GM12878 (cell line): ENCODE measurements at regions not wholly inside any gene's neighbourhood (a gene's known extent, or its start where the extent isn't known, plus 50 kb on each side); places are given as distances from the start of the nearest gene placed in this dataset.

Experiments used
- ATAC-seq: fragments of 200-7000 bp; cut with Tn5 transposase; 3 replicates; pipeline ENCODE4 v1.9.1; 2020; ENCODE audit warnings: mild to moderate bottlenecking, moderate library complexity
- BruUV-seq: library from RNA; stranded (reverse); fragments of 400-500 nt; replicated peaks from 2 replicates; lab custom pipeline; 2021; lab: Mats Ljungman, UMichigan
- CTCF ChIA-PET: fragments of 300-600 bp; sonication (Branson Sonifier 250); formaldehyde crosslinking; extraction: SDS; loops from one replicate; lab custom pipeline; 2021; ENCODE audit warnings: inconsistent platforms; lab: Yijun Ruan, JAX
- POLR2A ChIA-PET: fragments of 350-600 bp; formaldehyde crosslinking; extraction: SDS; loops from one replicate; lab custom pipeline; 2021; ENCODE audit warnings: inconsistent platforms; lab: Charles Lee
- RAD21 ChIA-PET: fragments of 300-600 bp; sonication (Branson Sonifier 250); formaldehyde crosslinking; loops from one replicate; lab custom pipeline; 2023; ENCODE audit warnings: antibody characterized with exemption; ENCODE audit not compliant: unreplicated experiment; lab: Charles Lee
- SMC1A ChIA-PET: fragments of 300-600 bp; sonication (Branson Sonifier 250); formaldehyde crosslinking; loops from one replicate; lab custom pipeline; 2023; ENCODE audit not compliant: unreplicated experiment, uncharacterized antibody; lab: Charles Lee
- DNase-seq: peaks from one replicate; pipeline ENCODE4 v3.0.0-alpha.2; 2011; ENCODE audit warnings: low read depth, low spot score
- FAIRE-seq: peaks from 3 replicates; lab custom pipeline; 2011; peaks lifted over from hg19 to GRCh38; lab: Jason Lieb, UNC
- H2AFZ ChIP-seq: 2 replicates; pipeline ENCODE4 v1.6.0; 2011; ENCODE audit warnings: low read depth, low read length, control low read depth; ENCODE audit not compliant: control insufficient read depth
- H3K27ac ChIP-seq: 2 replicates; pipeline ENCODE4 v1.5.1; 2011; ENCODE audit warnings: control low read depth; ENCODE audit not compliant: control insufficient read depth, insufficient read depth
- H3K27me3 ChIP-seq, 2 experiments: replicated peaks in 1 of 2; 2 replicates each; pipeline versions ENCODE4 v1.6.0 to v1.6.1; 2011; ENCODE audit warnings: low read length in 1 of 2; ENCODE audit not compliant: control insufficient read depth in 2 of 2, insufficient read depth in 2 of 2
- H3K36me3 ChIP-seq, 2 experiments: 2 replicates each; pipeline ENCODE4 v1.5.1; 2011; ENCODE audit warnings: low read length in 1 of 2; ENCODE audit not compliant: control insufficient read depth in 2 of 2, insufficient read depth in 2 of 2
- H3K4me1 ChIP-seq: 2 replicates; pipeline ENCODE4 v1.6.1; 2011; ENCODE audit warnings: mild to moderate bottlenecking, low read length, moderate library complexity, mixed read lengths; ENCODE audit not compliant: control insufficient read depth, insufficient read depth
- H3K4me2 ChIP-seq: 2 replicates; pipeline ENCODE4 v1.6.0; 2011; ENCODE audit warnings: control low read depth; ENCODE audit not compliant: control insufficient read depth, insufficient read depth
- H3K4me3 ChIP-seq: fragments of 200-600 bp; sonication (generic); 2 replicates; pipeline ENCODE4 v1.5.1; 2016
- H3K79me2 ChIP-seq: 2 replicates; pipeline ENCODE4 v1.6.0; 2011; ENCODE audit warnings: low read length; ENCODE audit not compliant: control insufficient read depth, insufficient read depth
- H3K9ac ChIP-seq: 2 replicates; pipeline ENCODE4 v1.8.0; 2011; ENCODE audit warnings: low read length, control low read depth, mixed read lengths; ENCODE audit not compliant: control insufficient read depth, insufficient read depth
- H3K9me3 ChIP-seq: replicated peaks from 3 replicates; pipeline ENCODE4 v1.5.1; 2011; ENCODE audit warnings: mild to moderate bottlenecking, low read length; ENCODE audit not compliant: control insufficient read depth, insufficient read depth
- H4K20me1 ChIP-seq: 2 replicates; pipeline ENCODE4 v1.6.0; 2011; ENCODE audit not compliant: control insufficient read depth, insufficient read depth
- MEF2A ChIP-seq: IDR thresholded peaks from 2 replicates; pipeline ENCODE4 v1.6.1; 2011; ENCODE audit warnings: low read depth, mild to moderate bottlenecking, low read length, moderate library complexity; ENCODE audit not compliant: insufficient read depth
- PRDM15 ChIP-seq: fragments of 450-650 bp; formaldehyde crosslinking; IDR thresholded peaks from 2 replicates; pipeline ENCODE4 v1.4.0; 2020; ENCODE audit warnings: mild to moderate bottlenecking, moderate library complexity
- WGBS: methylation state at CpG from one replicate; pipeline ENCODE4 v1.1.6; 2016; ENCODE audit warnings: low lambda C conversion rate; ENCODE audit not compliant: insufficient replicate concordance, insufficient coverage; ENCODE audit errors: missing lambda C conversion rate; 5-methylcytosine and 5-hydroxymethylcytosine counted together
- in situ Hi-C: fragments of 300-500 bp; cut with MboI; formaldehyde crosslinking; loops from 9 replicates; pipeline ENCODE4 v1.14.3; 2018; ENCODE audit warnings: mixed read lengths
- intact Hi-C: fragments of 100-400 bp; cut with micrococcal nuclease; formaldehyde crosslinking; loops from one replicate; pipeline ENCODE4 v1.14.2; 2022; ENCODE audit not compliant: unreplicated experiment

DNA sequence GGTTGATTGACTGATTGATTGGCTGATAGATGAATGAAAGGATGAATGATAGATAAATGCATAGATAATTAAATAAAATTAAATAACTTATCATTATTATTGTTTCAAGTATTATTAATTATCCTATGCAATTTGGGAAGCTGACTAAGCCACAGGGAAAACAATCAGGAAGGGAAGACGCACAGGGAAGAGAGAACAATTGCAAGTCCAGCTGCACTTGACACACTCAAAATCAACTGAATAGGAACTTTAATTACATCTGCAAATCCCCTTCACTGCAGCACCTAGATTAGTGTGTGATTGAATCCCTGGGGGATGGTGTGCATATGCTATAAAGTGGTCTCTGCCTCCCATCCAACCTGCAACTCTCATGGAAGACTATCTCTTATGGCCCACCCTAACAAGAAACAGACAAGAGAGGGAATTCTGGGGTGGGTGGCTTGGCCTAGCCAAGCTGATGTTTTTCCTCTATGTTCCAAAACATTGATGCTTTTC, 161.1 kb upstream of the FGGY start:
- WGBS: 50% methylated on average over 1 of the region's 1 CpG
- TF ChIP-seq PRDM15 (no peak), MEF2A (no peak)

More for the DNA sequence above, 161.1 kb upstream of the FGGY start:
- intact Hi-C loops: no loop called here
- ChIA-PET SMC1A (no interaction called here), POLR2A (no interaction called here), CTCF (no interaction called here), RAD21 (no interaction called here)
- Histone ChIP-seq H3K27ac (no peak overlapping the region), H3K27me3 (no peaks in the 10 kb centered on the region), H3K4me2 (no peak overlapping the region), H3K9ac (no peak overlapping the region), H4K20me1 (no peaks in the 10 kb centered on the region), H3K9me3 (no peaks in the 10 kb centered on the region), H2AFZ (no peak overlapping the region), H3K4me1 (no peaks in the 10 kb centered on the region), H3K36me3 (no peaks in the 10 kb centered on the region), H3K4me3 (no peak overlapping the region), H3K79me2 (no peaks in the 10 kb centered on the region)
- DNase-seq: no peak
- no TSS peak for BruUV-seq
- no peak for FAIRE-seq
- in situ Hi-C loops: no loop called here
- no peak for ATAC-seq
